NCI-H146 treated with DMSO at 0.1 percent for 48 hours (cell line): ENCODE measurements at regions not wholly inside any gene's neighbourhood (a gene's known extent, or its start where the extent isn't known, plus 50 kb on each side); places are given as distances from the start of the nearest gene placed in this dataset.
"Not testable (repeated sequence)": the region's sequence is repeated elsewhere in the genome, so short reads cannot be mapped to it uniquely, and the experiment has no call there.

Experiments
- DNase-seq: peaks from one replicate; lab custom pipeline; 2025; ENCODE audit not compliant: unreplicated experiment; lab: John Stamatoyannopoulos, UW

GRCh38 chr1:182235604-182235951 lies 156.0 kb downstream of the GLUL start:
- no peak for DNase-seq

GRCh38 chr1:182229921-182230491 lies 161.6 kb downstream of the GLUL start:
- no peak for DNase-seq

- DNase-seq, result no peak
These were observed 162.1 kb downstream of the GLUL start for GRCh38 chr1:182229451-182229850.

- DNase-seq, result no peak
These were observed 163.6 kb downstream of the GLUL start for GRCh38 chr1:182227864-182228547.

- no peak for DNase-seq
These were observed 165.0 kb downstream of the GLUL start for GRCh38 chr1:182226618-182227017.

GRCh38 chr1:182225755-182226154 lies 164.2 kb upstream of the ZNF648 start:
- not testable (repeated sequence) for DNase-seq

- not testable (repeated sequence) for DNase-seq
These were observed 160.5 kb upstream of the ZNF648 start for GRCh38 chr1:182221990-182222389.

GRCh38 chr1:182221367-182221766 lies 159.9 kb upstream of the ZNF648 start:
- DNase-seq, result not testable (repeated sequence)

GRCh38 chr1:182217967-182218366 lies 156.5 kb upstream of the ZNF648 start:
- DNase-seq, result no peak

GRCh38 chr1:182217071-182217470 lies 155.6 kb upstream of the ZNF648 start:
- no peak for DNase-seq

- DNase-seq, result no peak
These were observed 154.3 kb upstream of the ZNF648 start for GRCh38 chr1:182215764-182216163.

- no peak for DNase-seq
These were observed 151.7 kb upstream of the ZNF648 start for GRCh38 chr1:182213163-182213562.

- no peak for DNase-seq
These were observed 149.9 kb upstream of the ZNF648 start for GRCh38 chr1:182211386-182211785.

- no peak for DNase-seq
These were observed 148.9 kb upstream of the ZNF648 start for GRCh38 chr1:182210417-182210816.

GRCh38 chr1:182207300-182207699 lies 145.8 kb upstream of the ZNF648 start:
- no peak for DNase-seq

GRCh38 chr1:182206626-182207239 lies 145.2 kb upstream of the ZNF648 start:
- DNase-seq, result no peak

GRCh38 chr1:182205351-182206022 lies 144.0 kb upstream of the ZNF648 start:
- no peak for DNase-seq

GRCh38 chr1:182203191-182203875 lies 141.8 kb upstream of the ZNF648 start:
- DNase-seq, result no peak

- not testable (repeated sequence) for DNase-seq
These were observed 140.0 kb upstream of the ZNF648 start for GRCh38 chr1:182201490-182201889.

- no peak for DNase-seq
These were observed 138.7 kb upstream of the ZNF648 start for GRCh38 chr1:182200025-182200812.
